ENCODE measurements at regions not wholly inside any gene's neighbourhood (a gene's known extent, or its start where the extent isn't known, plus 50 kb on each side); places are given as distances from the start of the nearest gene placed in this dataset.

GRCh38 chr4:30945586-30945985, 225.4 kb downstream of the PCDH7 start:
- TF ChIP-seq CTCF (IDR thresholded peaks at IDR 0.05): no peak
- Histone ChIP-seq H3K9me3 (ENCODE audit: control insufficient read depth in 1 of 2, insufficient read depth in 1 of 2, low read length in 2 of 2) (no peaks in the 10 kb centered on the region), H3K36me3 (ENCODE audit: insufficient read depth, low read length) (no peaks in the 10 kb centered on the region), H3K27ac (ENCODE audit: low read depth in 1 of 2, low read length in 2 of 2) (no peak overlapping the region), H3K4me3 (ENCODE audit: low read length) (no peak overlapping the region), H3K4me1 (ENCODE audit: insufficient read depth, low read length) (no peaks in the 10 kb centered on the region), H3K27me3 (ENCODE audit: control insufficient read depth in 1 of 2, insufficient read depth in 2 of 2, low read length in 2 of 2) (no peaks in the 10 kb centered on the region)
- ATAC-seq (ENCODE audit: poor library complexity) (no peak), DNase-seq (no peak)
- Mint-ChIP-seq H3K9me3 (peaks cover 2% of the 10 kb centered on the region), H3K27ac (no peak overlapping the region), H3K36me3 (ENCODE audit: low read depth) (no peaks in the 10 kb centered on the region), H3K4me3 (no peak overlapping the region), H3K4me1 (ENCODE audit: low read depth) (no peaks in the 10 kb centered on the region), H3K27me3 (no peaks in the 10 kb centered on the region)
- ChIA-PET POLR2A (no interaction called here), CTCF (no interaction called here)
- intact Hi-C loops (cut with DNase I, micrococcal nuclease): no loop called here

GRCh38 chr4:30946288-30946687, 226.1 kb downstream of the PCDH7 start:
- no peaks in the 10 kb centered on the region for H3K36me3 Mint-ChIP-seq (ENCODE audit: low read depth)
- intact Hi-C loops (cut with DNase I, micrococcal nuclease): no loop called here
- CTCF ChIA-PET: no interaction called here

GRCh38 chr4:30948653-30949052, 228.5 kb downstream of the PCDH7 start:
- Histone ChIP-seq H3K27ac (ENCODE audit: low read depth in 1 of 2, low read length in 2 of 2) (no peak overlapping the region), H3K27me3 (ENCODE audit: control insufficient read depth in 1 of 2, insufficient read depth in 2 of 2, low read length in 2 of 2) (no peaks in the 10 kb centered on the region), H3K4me3 (ENCODE audit: low read length) (no peak overlapping the region), H3K9me3 (ENCODE audit: control insufficient read depth in 1 of 2, insufficient read depth in 1 of 2, low read length in 2 of 2) (no peaks in the 10 kb centered on the region), H3K4me1 (ENCODE audit: insufficient read depth, low read length) (no peaks in the 10 kb centered on the region), H3K36me3 (ENCODE audit: insufficient read depth, low read length) (no peaks in the 10 kb centered on the region)
- no peak for TF ChIP-seq CTCF (IDR thresholded peaks at IDR 0.05)
- Mint-ChIP-seq H3K36me3 (ENCODE audit: low read depth) (no peaks in the 10 kb centered on the region), H3K27ac (no peak overlapping the region), H3K4me3 (no peak overlapping the region), H3K4me1 (ENCODE audit: low read depth) (no peaks in the 10 kb centered on the region), H3K9me3 (peaks cover 2% of the 10 kb centered on the region), H3K27me3 (no peaks in the 10 kb centered on the region)
- intact Hi-C loops (cut with DNase I, micrococcal nuclease): no loop called here
- CTCF ChIA-PET: no interaction called here
- ATAC-seq (ENCODE audit: poor library complexity) (no peak), DNase-seq (no peak)
- POLR2A ChIA-PET: no interaction called here

More at GRCh38 chr4:30946288-30946687, 226.1 kb downstream of the PCDH7 start:
- no peak for ATAC-seq (ENCODE audit: poor library complexity)
- no peaks in the 10 kb centered on the region for H3K9me3 ChIP-seq (ENCODE audit: control insufficient read depth in 1 of 2, insufficient read depth in 1 of 2, low read length in 2 of 2)
- H3K4me3 ChIP-seq (ENCODE audit: low read length): no peak overlapping the region
- H3K36me3 ChIP-seq (ENCODE audit: insufficient read depth, low read length): no peaks in the 10 kb centered on the region
- no peak overlapping the region for H3K27ac ChIP-seq (ENCODE audit: low read depth in 1 of 2, low read length in 2 of 2)
- Mint-ChIP-seq H3K4me1 (ENCODE audit: low read depth) (no peaks in the 10 kb centered on the region), H3K9me3 (peaks cover 2% of the 10 kb centered on the region), H3K27ac (no peak overlapping the region), H3K27me3 (no peaks in the 10 kb centered on the region), H3K4me3 (no peak overlapping the region)
- H3K4me1 ChIP-seq (ENCODE audit: insufficient read depth, low read length): no peaks in the 10 kb centered on the region
- DNase-seq: no peak
- POLR2A ChIA-PET: no interaction called here
- H3K27me3 ChIP-seq (ENCODE audit: control insufficient read depth in 1 of 2, insufficient read depth in 2 of 2, low read length in 2 of 2): no peaks in the 10 kb centered on the region
- no peak for TF ChIP-seq CTCF (IDR thresholded peaks at IDR 0.05)
